Endothelial cell of umbilical vein (primary cell): ENCODE measurements at regions not wholly inside any gene's neighbourhood (a gene's known extent, or its start where the extent isn't known, plus 50 kb on each side); places are given as distances from the start of the nearest gene placed in this dataset.

ENCODE experiments used
- BruUV-seq: library from RNA; stranded (reverse); fragments of 400-500 nt; replicated peaks from 2 replicates; lab custom pipeline; 2021; lab: Mats Ljungman, UMichigan
- CTCF ChIA-PET: fragments of 300-600, 350-600 bp; sonication (Branson Sonifier 250); formaldehyde crosslinking; loops from one replicate; lab custom pipeline; 2021; ENCODE audit warnings: antibody characterized with exemption, inconsistent platforms; lab: Charles Lee
- POLR2A ChIA-PET: fragments of 300-600, 350-600 bp; sonication (Branson Sonifier 250); formaldehyde crosslinking; loops from one replicate; lab custom pipeline; 2021; ENCODE audit warnings: antibody characterized with exemption, inconsistent platforms; lab: Charles Lee
- DNase-seq: peaks from one replicate; pipeline ENCODE4 v3.0.0-alpha.2; 2011; ENCODE audit warnings: low read depth, low spot score
- FAIRE-seq: peaks from 2 replicates; lab custom pipeline; 2011; peaks lifted over from hg19 to GRCh38; lab: Jason Lieb, UNC
- H2AFZ ChIP-seq: 2 replicates; pipeline ENCODE4 v1.6.0; 2012; ENCODE audit warnings: low read depth, low read length, control low read depth, inconsistent platforms
- H3K27ac ChIP-seq: 2 replicates; pipeline ENCODE4 v1.5.1; 2011; ENCODE audit warnings: low read depth, mild to moderate bottlenecking, control low read depth, low read length, moderate library complexity; ENCODE audit not compliant: insufficient read depth
- H3K27me3 ChIP-seq, 2 experiments: 2 replicates each; pipeline versions ENCODE4 v1.6.0 to v1.6.1; 2011; ENCODE audit warnings: low read length in 2 of 2, mixed read lengths in 1 of 2; ENCODE audit not compliant: control insufficient read depth in 2 of 2, insufficient read depth in 2 of 2
- H3K36me3 ChIP-seq, 2 experiments: 2 replicates in 1 of 2; 3 replicates in 1 of 2; pipeline ENCODE4 v1.5.1; 2011; ENCODE audit warnings: low read length in 2 of 2, mild to moderate bottlenecking in 1 of 2, moderate library complexity in 1 of 2; ENCODE audit not compliant: control insufficient read depth in 2 of 2, insufficient read depth in 2 of 2; ENCODE audit errors: extremely low read depth in 1 of 2
- H3K4me1 ChIP-seq: 3 replicates; pipeline ENCODE4 v1.5.1; 2011; ENCODE audit warnings: mild to moderate bottlenecking, low read length; ENCODE audit not compliant: control insufficient read depth, insufficient read depth; ENCODE audit errors: extremely low read depth
- H3K4me2 ChIP-seq: 2 replicates; pipeline ENCODE4 v1.6.1; 2011; ENCODE audit warnings: low read length, control low read depth, mixed read lengths; ENCODE audit not compliant: insufficient read depth
- H3K4me3 ChIP-seq, 3 experiments: fragments of 200-600 bp in 1 of 3; sonication (generic), shearing (Covaris generic) in 1 of 3; replicated peaks in 1 of 3; 2 replicates each; pipeline ENCODE4 v1.5.1; 2011 to 2016; ENCODE audit warnings: control low read depth in 3 of 3, low read length in 3 of 3, mild to moderate bottlenecking in 2 of 3, inconsistent platforms in 1 of 3, low read depth in 1 of 3, moderate library complexity in 1 of 3; ENCODE audit not compliant: insufficient read depth in 1 of 3
- H3K79me2 ChIP-seq: 2 replicates; pipeline ENCODE4 v1.6.0; 2012; ENCODE audit warnings: low read length, inconsistent platforms; ENCODE audit not compliant: control insufficient read depth, insufficient read depth
- H3K9ac ChIP-seq: replicated peaks from 2 replicates; pipeline ENCODE3; 2011; ENCODE audit warnings: low read length, control low read depth; ENCODE audit not compliant: insufficient read depth; ENCODE audit errors: extremely low read depth
- H3K9me1 ChIP-seq: replicated peaks from 3 replicates; pipeline ENCODE4 v1.6.0; 2011; ENCODE audit warnings: mild to moderate bottlenecking, low read length; ENCODE audit not compliant: control insufficient read depth, insufficient read depth; ENCODE audit errors: extremely low read depth
- H3K9me3 ChIP-seq: replicated peaks from 2 replicates; pipeline ENCODE4 v1.5.1; 2012; ENCODE audit warnings: low read length, inconsistent platforms; ENCODE audit not compliant: control insufficient read depth, insufficient read depth
- H4K20me1 ChIP-seq: replicated peaks from 2 replicates; pipeline ENCODE3; 2011; ENCODE audit warnings: mild to moderate bottlenecking, low read length; ENCODE audit not compliant: control insufficient read depth, insufficient read depth; ENCODE audit errors: extremely low read depth
- EZH2 ChIP-seq: IDR thresholded peaks from 2 replicates; pipeline ENCODE4 v1.6.1; 2012; ENCODE audit warnings: borderline replicate concordance, low read depth, mild to moderate bottlenecking, moderate library complexity, low read length, inconsistent platforms; ENCODE audit not compliant: severe bottlenecking
- FOS ChIP-seq: IDR thresholded peaks from 2 replicates; pipeline ENCODE4 v1.6.1; 2011; ENCODE audit warnings: mild to moderate bottlenecking, low read length, moderate library complexity, borderline replicate concordance; ENCODE audit not compliant: insufficient read depth
- GATA2 ChIP-seq: IDR thresholded peaks from 2 replicates; pipeline ENCODE4 v1.7.0; 2011; ENCODE audit warnings: low read depth, mild to moderate bottlenecking, moderate library complexity, mixed read lengths, low read length; ENCODE audit not compliant: insufficient read length, insufficient read depth
- JUN ChIP-seq: IDR thresholded peaks from 2 replicates; pipeline ENCODE4 v1.6.1; 2011; ENCODE audit warnings: borderline replicate concordance, low read depth; ENCODE audit not compliant: insufficient read length, insufficient read depth
- MYC ChIP-seq: IDR thresholded peaks from one replicate; pipeline ENCODE4 v1.6.1; 2011; ENCODE audit warnings: mild to moderate bottlenecking, low read depth, low read length
- POLR2A ChIP-seq: IDR thresholded peaks from 2 replicates; pipeline ENCODE4 v1.6.1; 2012; ENCODE audit warnings: low read depth, mild to moderate bottlenecking, control low read depth, low read length
- POLR2AphosphoS5 ChIP-seq: IDR thresholded peaks from 2 replicates; pipeline ENCODE4 v1.6.1; 2012; ENCODE audit warnings: low read depth, mild to moderate bottlenecking, control low read depth, low read length, moderate library complexity; ENCODE audit not compliant: insufficient read depth
- dilution Hi-C: fragments of 300-500 bp; cut with MboI; formaldehyde crosslinking; loops from one replicate; pipeline ENCODE4 v1.15.0; 2019; ENCODE audit warnings: low sequenced_read_pairs; ENCODE audit not compliant: extremely low pct_ligation_motif_present
- intact Hi-C: fragments of 100-400 bp; cut with micrococcal nuclease; formaldehyde crosslinking; loops from one replicate; pipeline ENCODE4 v1.10.0; 2022
- TF ChIP-seq, protein P1 (sequence below), 2 donors: IDR thresholded peaks; 1 replicate in 1 of 2; 2 replicates in 1 of 2; pipeline ENCODE4 v1.5.1; 2011; ENCODE audit warnings: low read length in 2 of 2, mild to moderate bottlenecking in 2 of 2, moderate library complexity in 2 of 2, control low read depth in 1 of 2, inconsistent platforms in 1 of 2, low read depth in 1 of 2; ENCODE audit not compliant: insufficient read depth in 1 of 2; ENCODE audit errors: extremely low read depth in 1 of 2
- TF ChIP-seq, protein P2 (sequence below): IDR thresholded peaks from 2 replicates; pipeline ENCODE4 v1.6.1; 2011; ENCODE audit not compliant: insufficient read depth, insufficient read length

DNA sequence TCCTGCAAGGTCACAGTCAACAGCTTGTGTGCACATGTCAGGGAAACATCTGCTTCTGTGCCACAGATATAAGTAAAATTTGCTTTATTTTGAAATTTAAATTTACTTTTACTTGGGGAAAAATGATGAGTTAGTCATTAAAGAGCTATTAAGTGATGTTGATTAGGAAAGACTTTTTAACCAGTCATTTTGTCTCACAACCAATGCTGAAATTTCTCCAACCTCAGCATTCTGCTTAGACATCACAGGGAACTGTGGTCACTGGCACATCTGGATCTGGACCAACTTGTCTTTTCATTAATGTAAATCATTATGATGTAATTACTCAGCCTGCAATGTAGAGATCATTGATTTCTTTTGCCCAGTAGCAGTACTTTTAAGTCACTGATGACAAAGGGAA lies 301.0 kb downstream of the TTLL7 start:
- no peak overlapping the region for H3K9ac ChIP-seq
- no peaks in the 10 kb centered on the region for H3K36me3 ChIP-seq
- H3K9me3 ChIP-seq = no peaks in the 10 kb centered on the region
- no TSS peak for BruUV-seq
- no peaks in the 10 kb centered on the region for H3K27me3 ChIP-seq
- no peaks in the 10 kb centered on the region for H3K79me2 ChIP-seq
- H2AFZ ChIP-seq = no peak overlapping the region
- FAIRE-seq = no peak
- dilution Hi-C loops (no loop called here), intact Hi-C loops (no loop called here)
- H4K20me1 ChIP-seq = no peaks in the 10 kb centered on the region
- CTCF ChIA-PET = interaction anchor here (1.0 kb wide), 1 partner anchor 19 kb away, joined by 4 read pairs; no protein-coding TSS in a partner anchor
- DNase-seq = no peak
- H3K4me3 ChIP-seq = no peak overlapping the region
- H3K4me2 ChIP-seq = no peak overlapping the region
- no peak overlapping the region for H3K27ac ChIP-seq
- no peaks in the 10 kb centered on the region for H3K9me1 ChIP-seq
- POLR2A ChIA-PET = no interaction called here
- peaks cover 6% of the 10 kb centered on the region for H3K4me1 ChIP-seq
- TF ChIP-seq POLR2AphosphoS5 (no peak), FOS (no peak), GATA2 (no peak), MYC (no peak), EZH2 (no peak), POLR2A (no peak), JUN (no peak)
- TF ChIP-seq, protein P1, sequence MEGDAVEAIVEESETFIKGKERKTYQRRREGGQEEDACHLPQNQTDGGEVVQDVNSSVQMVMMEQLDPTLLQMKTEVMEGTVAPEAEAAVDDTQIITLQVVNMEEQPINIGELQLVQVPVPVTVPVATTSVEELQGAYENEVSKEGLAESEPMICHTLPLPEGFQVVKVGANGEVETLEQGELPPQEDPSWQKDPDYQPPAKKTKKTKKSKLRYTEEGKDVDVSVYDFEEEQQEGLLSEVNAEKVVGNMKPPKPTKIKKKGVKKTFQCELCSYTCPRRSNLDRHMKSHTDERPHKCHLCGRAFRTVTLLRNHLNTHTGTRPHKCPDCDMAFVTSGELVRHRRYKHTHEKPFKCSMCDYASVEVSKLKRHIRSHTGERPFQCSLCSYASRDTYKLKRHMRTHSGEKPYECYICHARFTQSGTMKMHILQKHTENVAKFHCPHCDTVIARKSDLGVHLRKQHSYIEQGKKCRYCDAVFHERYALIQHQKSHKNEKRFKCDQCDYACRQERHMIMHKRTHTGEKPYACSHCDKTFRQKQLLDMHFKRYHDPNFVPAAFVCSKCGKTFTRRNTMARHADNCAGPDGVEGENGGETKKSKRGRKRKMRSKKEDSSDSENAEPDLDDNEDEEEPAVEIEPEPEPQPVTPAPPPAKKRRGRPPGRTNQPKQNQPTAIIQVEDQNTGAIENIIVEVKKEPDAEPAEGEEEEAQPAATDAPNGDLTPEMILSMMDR (IDR thresholded peaks at IDR 0.05; ENCODE audit: extremely low read depth in 1 of 2, insufficient read depth in 1 of 2, low read depth in 1 of 2, low read length in 2 of 2) = no peak
- TF ChIP-seq, protein P2, sequence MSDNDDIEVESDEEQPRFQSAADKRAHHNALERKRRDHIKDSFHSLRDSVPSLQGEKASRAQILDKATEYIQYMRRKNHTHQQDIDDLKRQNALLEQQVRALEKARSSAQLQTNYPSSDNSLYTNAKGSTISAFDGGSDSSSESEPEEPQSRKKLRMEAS = no peak
